ENCODE measurements at regions not wholly inside any gene's neighbourhood (a gene's known extent, or its start where the extent isn't known, plus 50 kb on each side); places are given as distances from the start of the nearest gene placed in this dataset.

DNA sequence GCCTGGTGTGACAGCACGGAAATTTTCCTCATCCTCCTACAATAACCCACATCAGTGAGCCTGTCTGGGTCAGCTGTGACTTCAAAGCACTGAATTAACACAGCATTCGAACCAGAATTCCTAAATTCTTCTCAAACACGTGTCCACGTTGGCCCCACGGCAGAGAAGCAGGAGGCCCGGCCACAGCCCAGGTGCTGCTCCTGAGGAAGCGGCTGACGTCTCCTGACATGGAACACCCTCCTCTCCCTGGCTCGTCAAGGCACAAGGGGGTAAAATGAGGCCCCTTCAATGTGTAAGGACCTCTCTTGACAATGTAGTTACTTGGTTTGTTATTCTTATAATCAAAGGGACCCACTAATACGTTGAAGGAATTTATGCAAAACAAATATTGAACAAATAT is 156.3 kb upstream of the GSC start:
- FAIRE-seq = no peak

DNA sequence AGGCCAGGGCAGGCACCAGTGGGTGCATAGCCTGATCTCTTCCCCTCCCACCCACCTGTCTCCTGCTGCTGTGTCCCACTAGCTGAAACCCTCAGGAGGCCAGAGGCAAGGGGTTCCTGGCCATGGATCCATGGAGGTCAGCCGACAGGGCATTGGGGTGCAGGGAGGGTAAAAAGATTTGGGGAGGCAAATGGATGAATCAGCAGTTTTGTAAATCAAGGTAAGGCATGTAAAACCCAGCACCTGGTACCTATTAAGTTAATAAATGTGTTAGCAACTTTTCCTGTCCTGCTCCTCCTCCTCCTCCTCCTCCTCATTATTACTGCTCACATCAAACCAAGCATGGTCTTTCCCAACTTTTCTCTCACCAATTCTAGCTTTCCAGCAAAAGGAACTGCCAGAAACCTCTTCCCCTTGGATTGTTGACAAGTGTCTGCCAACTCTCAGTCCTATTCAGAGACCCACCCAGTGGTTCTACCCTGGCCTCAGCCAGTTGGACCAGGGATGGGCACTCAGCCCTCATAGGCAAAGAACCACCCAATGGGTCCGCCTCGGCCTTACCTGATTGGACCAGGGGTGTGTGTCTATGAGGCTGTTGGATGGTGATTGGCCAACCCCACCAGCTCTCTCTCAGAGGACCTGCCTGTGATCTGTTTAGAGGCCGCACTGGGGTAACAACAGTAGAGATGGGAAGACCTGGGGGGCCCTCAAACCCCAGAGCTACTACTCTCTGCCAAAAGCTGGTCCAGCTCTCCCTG is 155.7 kb upstream of the GSC start:
- no peak for FAIRE-seq
- DNase-seq (ENCODE audit: low spot score in 2 of 2) = no peak

More for the DNA sequence above, 156.3 kb upstream of the GSC start:
- DNase-seq (ENCODE audit: low spot score in 2 of 2) = no peak

DNA sequence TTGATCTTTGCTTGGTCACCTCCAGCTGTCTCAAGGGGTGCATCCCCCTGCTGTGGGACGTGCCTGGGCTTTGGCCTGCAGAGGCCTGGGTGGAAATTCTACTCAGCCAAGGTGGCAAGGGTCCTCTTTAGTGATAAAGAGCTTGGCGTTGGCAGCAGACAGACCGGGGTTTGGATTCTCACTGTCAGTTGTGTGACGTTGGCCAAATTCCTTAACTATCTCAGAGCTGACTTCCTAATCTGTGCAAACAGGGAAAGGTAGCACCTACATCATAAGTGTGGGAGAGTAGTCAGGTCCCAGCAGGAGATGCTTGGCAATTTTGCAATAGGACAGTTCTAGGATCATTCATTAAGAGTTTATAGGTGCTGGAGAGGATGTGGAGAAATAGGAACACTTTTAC is 154.3 kb upstream of the GSC start:
- no peak for FAIRE-seq
- DNase-seq (ENCODE audit: low spot score in 2 of 2) = no peak

DNA sequence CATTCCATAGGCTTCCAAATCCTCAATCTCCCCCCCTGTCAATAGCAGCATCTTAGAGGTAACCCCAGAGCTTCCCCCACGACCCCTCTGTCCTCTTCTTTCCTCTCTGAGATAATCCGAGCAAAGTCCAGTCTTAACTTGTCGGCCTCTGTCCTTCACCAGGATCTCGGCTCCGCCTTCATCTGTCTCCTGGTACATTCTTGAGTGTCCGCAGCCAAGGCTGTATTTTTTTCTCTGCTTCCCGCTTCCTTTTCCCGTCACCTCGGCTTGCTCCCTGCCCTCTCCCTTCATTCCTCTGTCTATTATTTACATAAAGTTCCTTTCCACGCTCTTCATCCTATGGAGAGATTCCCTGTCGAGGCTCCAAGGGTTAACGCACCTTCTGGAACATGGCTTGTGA is 153.9 kb upstream of the GSC start:
- no peak for DNase-seq (ENCODE audit: low spot score in 2 of 2)
- FAIRE-seq = no peak

DNA sequence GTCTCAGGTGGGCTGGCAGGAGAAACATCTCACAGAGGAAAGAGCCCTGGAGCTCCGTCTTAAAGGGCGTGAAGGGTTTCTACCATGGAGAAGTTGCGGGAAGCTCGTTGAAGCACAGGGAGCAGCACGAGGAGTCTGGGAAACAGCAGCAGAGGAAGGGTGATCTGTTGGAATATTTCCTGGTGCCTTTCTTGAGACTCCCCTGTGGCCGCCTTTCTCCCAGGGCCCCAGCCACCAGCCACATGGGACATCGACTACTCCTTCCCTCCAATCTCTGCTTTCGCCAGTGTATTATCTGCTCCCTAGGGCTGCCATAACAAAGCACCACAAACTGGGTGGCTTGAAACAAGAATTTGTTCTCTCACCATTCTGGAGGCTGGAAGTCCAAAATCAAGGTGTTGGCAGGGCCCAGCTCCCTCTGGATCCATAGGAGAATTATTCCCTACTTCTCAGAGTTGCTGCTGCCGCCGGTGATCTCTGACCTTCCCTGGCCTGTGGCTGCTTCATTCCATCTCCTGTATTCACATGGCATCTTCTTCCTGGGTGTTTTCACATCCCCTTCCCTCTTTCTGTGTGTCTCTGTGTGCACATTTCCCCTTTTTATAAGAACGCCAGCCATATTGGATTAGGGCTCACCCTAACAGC is 152.8 kb upstream of the GSC start:
- no peak for FAIRE-seq
- DNase-seq (ENCODE audit: low spot score in 2 of 2) = no peak

DNA sequence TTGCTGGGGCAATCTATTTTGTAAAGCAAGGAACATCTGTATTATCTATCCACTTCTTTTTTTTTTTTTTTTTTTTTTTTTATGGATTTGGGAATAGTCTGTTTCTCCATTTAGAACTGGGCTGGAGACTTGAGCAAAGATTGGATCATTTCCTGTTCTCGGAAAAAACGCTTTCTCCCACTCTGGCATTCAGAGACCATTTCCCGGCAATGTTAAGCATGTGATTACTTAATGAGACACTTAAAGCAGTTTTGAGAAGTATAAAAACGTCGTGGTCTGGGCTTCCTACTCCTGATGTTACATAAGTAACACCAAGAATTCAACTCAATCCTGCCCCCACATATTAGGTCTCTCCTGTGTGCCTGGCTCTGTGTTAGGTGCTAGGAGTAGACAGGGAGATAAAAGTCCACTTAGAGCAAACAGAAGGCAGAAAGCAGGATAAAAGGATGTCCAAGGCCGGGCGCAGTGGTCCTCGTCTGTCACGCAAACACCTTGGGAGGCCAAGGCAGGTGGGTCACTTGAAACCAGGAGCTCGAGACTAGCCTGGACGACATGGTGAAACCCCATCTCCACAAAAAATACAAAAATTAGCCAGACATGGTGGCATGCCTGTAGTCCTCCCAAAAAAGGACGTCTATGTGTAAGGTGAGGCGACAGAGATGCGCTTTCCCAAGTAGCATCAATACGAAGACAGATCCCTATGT is 152.1 kb upstream of the GSC start:
- FAIRE-seq (no peak), DNase-seq (ENCODE audit: low spot score in 2 of 2) (no peak)

DNA sequence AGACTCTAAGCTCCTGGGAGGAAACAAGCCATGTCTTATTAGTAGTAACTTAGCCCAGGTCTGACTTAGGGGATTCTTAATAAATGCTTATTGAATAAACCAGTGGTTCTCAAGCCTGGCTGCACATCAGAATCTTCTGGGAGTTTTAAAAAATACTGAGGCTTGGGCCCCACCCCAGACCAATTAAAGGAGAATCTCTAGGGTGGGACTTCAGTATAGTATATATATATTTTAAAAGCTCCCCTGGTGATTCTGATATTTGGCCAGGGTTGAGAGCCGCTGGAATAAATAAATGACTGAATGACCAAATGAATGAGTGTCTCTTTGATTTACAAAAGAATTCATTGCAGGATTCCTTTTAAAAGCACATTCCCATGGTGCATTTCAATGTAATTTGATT is 151.5 kb upstream of the GSC start:
- DNase-seq (ENCODE audit: low spot score in 2 of 2) (no peak), FAIRE-seq (no peak)

DNA sequence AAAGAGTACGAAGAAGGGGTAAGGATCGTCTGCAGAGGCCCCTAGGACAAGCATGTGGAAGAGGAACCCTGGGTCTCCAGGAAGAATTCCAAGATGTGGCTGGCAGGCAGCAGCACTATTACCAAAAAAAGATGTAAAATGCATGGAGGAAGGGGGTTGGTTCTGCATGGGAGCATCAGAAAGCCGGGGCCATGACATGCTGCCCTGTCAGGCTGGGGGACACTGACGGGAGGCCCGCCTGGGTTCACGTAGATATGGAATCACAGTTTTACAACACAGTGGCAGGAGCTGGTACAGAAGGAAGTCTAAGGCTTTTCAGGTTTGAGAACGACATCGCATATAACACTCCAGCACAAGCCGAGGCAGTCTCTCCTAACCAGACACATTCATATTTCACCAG is 150.0 kb upstream of the GSC start:
- no peak for FAIRE-seq
- no peak for DNase-seq (ENCODE audit: low spot score in 2 of 2)

DNA sequence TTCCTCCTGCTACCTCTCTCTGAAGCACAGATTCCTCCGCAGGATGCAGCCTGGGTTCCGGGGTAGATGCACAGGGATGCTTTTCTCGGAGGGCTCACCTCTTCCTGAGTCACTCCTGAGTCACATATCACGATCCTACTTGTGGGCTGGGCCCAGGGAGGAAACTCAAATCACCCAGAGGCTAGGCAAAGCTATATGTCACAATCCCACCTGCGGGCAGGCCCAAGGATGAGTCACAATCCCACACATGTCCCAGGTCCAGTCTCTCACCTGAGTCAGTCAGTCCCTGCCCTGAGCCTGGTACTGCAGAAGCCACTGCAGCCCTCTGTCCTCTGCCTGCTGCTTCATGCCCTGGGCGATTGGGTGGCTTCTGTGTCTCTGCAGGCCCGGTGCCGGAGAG is 149.0 kb upstream of the GSC start:
- DNase-seq (ENCODE audit: low spot score in 2 of 2) (no peak), FAIRE-seq (no peak)

DNA sequence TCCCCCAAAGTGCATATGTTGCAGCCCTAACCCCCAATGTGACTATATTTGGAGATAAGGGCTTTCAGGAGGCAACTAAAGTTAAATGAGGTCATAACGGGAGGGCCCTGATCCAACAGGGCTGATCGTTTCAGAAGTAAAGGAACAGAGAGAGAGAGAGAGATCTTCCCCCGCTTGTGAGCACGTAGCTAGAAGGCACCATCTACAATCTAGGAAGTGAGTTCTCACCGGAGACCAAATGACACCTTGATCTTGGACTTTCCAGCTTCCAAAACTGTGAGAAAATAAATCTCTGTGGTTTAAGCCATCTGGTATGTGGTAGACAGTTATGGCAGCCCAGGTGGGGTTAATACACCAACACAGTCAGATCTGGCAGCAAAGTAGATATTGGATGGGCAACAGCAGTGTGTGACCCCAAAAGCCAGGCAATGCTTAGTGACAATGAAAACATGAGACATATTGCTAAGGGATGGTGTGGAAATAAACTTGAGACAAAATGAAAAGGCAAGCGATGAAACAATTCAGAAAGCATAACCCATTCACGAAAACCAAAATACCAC is 147.2 kb upstream of the GSC start:
- DNase-seq (ENCODE audit: low spot score in 2 of 2) (no peak), FAIRE-seq (no peak)

DNA sequence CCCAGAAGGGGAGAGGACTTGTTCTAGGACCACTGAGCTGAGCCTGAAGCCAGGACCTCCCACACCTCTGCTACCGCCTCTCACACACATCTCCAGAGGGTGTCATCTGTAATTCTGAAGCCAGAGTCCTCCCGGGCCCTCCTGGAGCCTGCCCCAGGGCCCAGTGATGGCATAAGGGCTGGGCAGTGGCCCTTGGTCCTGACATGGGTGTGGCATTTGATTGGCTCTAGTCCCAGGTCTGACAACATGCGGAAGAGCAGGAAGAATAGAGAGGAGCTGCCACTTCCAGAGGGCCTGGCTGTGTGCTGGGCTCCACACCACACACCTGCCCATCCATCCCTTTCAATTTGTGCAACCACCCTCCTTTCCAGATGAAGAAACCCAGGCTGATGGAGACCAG is 144.3 kb upstream of the GSC start:
- DNase-seq (ENCODE audit: low spot score in 2 of 2) (no peak), FAIRE-seq (no peak)

DNA sequence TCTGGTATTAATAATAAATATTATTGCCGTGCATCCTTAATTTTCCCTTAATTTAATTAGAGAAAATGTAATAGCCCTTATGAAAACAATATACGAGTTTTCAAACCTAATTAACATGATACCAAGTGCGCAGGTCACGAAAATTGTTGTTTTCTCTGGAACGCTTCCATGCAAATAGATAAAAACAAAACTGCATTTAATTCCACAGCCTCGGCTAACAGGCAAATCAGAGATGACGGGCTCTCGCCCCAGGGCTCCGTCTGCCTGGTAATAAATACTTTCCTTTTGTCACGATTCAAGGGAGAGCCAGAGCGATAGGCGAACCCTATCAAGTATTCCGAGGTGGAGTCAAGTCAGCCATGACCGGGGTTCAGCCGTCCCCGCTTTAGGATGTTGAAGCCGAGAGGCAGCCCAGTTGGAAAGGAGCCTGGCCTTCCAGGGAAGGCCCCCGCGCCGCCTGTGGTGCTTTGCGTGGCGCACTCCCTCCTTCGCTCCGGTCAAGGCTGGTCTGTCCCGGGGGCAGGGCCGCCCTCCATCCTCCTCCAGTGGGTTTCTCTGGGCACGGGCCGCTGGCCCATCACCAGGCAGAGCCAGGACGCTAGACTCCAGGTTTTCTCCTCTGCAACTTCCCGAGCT is 137.8 kb upstream of the GSC start:
- FAIRE-seq (no peak), DNase-seq (ENCODE audit: low spot score in 2 of 2) (no peak)

DNA sequence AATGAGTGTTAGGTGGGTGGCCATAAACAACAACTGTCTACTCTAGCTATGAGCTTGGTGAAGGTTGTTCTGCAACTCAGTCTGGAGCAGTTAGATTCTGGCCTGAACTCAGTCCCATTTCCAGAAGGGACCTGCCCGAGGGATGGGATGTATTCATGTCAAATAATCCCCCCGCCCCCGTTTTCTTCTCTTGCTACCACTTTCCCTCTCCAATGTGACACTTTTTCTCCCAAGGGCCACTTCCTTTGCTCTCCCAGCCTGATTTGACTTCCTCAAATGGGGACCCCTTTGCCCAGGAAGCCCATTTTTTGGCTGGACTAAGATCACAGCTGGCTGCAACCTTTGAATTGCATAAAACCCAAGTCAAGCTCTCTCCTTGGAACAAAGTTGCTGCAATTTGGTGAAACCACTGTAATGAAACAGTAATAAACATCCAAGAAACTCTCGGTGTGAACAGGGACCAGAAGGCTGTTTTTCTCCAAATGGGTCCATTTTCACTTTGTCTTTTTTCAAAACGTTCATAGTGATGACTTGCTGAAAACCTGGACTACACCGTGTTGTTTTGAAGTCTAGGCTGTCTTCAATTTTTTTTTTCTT is 137.2 kb upstream of the GSC start:
- DNase-seq (ENCODE audit: low spot score in 2 of 2) (no peak), FAIRE-seq (no peak)

DNA sequence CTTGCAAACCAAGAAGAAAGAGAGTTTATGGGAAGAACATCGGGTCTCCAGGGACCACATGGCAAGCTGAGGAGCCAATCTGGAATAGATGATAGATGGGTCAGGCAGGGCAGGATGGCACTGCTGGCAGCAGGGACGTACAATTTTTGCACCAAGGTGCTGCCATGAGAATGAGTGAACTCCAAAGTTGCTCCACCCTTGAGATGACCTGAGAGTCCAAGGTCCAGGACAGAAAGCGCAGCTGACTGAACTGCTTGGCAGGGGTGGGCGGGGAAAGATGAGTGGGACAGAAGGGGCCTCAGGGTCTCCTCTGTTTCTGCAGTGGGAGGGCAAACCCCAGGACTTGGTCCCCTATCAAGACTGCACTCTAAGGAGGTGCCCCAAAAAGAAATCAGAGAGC is 136.7 kb upstream of the GSC start:
- FAIRE-seq (no peak), DNase-seq (ENCODE audit: low spot score in 2 of 2) (no peak)

DNA sequence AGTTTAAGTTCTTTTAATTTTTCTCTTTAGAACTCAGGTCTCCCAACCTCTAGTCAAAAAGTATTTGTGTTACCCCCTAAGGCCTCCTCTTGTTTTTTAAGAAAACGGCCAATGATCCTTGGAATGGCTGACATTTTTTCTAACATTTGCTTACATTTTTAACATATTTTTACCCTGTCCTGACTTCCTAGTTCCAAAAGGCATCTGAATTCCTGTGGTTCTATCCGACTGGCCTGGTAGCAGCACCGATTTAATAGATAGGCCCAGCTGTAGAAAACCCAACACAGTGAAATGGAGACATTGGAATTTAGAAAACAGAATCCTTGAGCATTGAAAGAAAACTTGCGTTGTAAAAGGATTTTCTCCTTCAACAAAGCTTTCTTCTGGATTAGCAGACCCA is 134.7 kb upstream of the GSC start:
- DNase-seq (ENCODE audit: low spot score in 2 of 2) (no peak), FAIRE-seq (no peak)

DNA sequence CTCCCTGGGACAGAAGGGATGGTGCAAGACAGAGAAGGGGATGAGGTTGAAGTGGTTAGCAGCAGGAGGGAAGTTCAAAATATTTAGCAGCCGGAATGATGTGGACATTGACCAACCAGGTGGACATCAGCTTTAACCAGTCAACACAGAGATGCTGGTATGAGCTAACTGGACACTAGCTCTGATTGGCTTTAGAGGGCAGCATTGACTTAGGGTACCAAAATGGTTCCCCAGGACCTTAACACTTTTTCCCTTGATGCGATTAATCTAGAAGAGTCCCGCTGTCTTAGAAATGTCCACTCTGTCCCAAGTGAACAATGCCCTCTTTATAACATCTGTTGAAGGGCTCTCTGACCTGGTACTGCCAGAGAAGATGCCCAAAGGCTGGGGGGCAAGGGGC is 134.0 kb upstream of the GSC start:
- DNase-seq (ENCODE audit: low spot score in 2 of 2) (no peak), FAIRE-seq (no peak)

DNA sequence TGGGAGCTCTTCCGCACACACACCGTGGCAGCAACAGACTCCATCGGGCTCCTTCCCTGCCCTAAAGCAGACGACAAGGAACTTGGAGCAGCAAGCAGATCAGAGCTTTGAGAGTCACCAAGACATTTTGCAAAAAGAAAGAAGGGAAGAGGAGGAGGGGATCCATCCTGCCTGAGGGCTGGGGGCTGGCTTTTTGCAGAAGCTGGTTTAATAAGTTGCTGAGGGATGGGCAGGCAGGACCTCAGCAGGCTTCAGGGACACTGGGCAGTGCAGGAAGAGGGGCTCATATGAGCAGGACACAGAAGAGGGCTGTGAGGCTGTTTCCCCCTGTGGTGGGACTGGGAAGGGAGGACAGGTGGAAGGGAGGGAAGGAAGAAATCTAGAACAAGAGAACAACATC is 133.4 kb upstream of the GSC start:
- DNase-seq (ENCODE audit: low spot score in 2 of 2) (no peak), FAIRE-seq (no peak)

DNA sequence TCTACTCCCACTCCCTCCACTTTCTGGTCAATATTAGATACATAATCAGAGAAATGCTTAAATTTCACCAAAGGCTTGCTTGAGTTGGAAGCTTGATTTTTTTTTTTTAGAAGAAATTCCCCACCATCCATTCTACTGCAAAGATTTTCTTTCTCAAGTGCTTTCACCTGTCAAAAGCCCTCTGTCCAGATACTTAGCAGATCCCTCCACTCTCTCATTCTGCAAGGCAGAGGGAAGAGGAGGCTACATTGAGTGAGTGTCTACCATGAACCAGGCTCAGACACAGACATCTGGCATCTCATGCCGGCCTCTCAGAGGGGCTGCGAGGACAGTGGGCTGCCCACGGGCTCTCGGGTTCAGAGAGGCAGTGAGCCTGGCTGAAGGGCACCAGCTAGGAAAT is 127.6 kb upstream of the GSC start:
- DNase-seq (ENCODE audit: low spot score in 2 of 2) (no peak), FAIRE-seq (no peak)

DNA sequence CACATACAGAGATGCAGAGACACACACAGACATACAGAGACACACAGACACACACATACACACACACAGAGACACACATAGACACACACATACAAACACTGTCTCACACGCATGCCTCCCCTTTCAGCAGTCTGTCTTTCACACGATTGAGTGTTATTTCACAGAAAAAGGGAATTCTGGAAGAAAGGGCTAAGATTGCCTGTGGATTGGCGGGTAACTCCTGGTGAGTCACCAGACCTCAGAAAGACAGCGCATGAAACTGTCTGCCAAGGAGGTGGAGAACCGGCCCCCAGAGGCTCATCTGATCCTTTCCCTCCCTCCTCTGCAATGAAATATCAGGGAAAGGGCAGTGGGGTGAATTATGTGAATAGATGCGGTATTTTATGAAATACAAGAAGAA is 127.2 kb upstream of the GSC start:
- no peak for DNase-seq (ENCODE audit: low spot score in 2 of 2)
- FAIRE-seq = no peak

DNA sequence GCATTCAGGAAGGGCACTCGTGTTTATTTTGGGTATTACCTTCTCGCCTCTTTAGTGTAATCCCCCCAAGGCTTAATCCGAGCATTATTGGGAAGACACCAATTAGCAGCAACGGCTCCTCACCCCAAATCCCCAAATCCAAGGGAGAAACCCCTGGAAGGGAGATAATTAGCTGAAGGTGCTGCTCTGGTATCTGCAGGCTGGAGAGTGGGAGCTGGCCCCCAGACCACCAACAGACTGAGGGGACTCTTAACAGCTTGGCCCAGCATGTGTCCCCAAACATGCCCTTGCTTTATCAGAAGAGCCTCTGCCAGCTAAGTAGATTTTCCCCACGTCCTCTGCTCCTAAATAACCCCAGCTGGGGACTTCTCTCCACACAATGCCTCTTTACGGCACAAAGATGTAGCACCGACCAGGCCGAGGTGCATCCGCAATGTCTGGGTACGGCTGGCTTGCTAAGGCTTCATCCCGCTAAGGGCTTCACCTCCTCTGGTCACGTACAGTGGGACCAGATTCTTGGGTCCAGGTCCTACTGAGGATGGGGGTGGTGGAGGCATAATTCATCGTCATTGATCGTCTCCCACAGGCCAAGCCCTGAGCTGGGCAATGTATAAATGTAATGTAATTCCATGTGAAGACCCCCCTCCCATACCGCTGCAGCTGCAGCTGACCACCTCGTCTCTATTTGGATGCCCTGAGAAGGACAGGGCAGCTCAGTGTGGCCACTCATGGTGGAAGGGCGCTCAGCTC is 123.7 kb upstream of the GSC start:
- no peak for DNase-seq (ENCODE audit: low spot score in 2 of 2)

More for the DNA sequence above, 123.7 kb upstream of the GSC start:
- FAIRE-seq = no peak

Measured in frontal cortex (tissue), 3 donors.